GM23248 (cell line): ENCODE measurements at regions not wholly inside any gene's neighbourhood (a gene's known extent, or its start where the extent isn't known, plus 50 kb on each side); places are given as distances from the start of the nearest gene placed in this dataset.

Experiments used
- EZH2 ChIP-seq: fragments of 200-600 bp; sonication (generic); IDR thresholded peaks from 2 replicates; pipeline ENCODE4 v1.6.1; 2018; ENCODE audit warnings: antibody characterized with exemption, mild to moderate bottlenecking; ENCODE audit not compliant: insufficient read depth, poor library complexity, severe bottlenecking
- EZH2phosphoT487 ChIP-seq: fragments of 200-600 bp; sonication (generic); IDR thresholded peaks from 2 replicates; pipeline ENCODE4 v1.6.1; 2018; ENCODE audit warnings: antibody characterized with exemption, moderate library complexity, mild to moderate bottlenecking, low read depth; ENCODE audit not compliant: insufficient read depth

DNA sequence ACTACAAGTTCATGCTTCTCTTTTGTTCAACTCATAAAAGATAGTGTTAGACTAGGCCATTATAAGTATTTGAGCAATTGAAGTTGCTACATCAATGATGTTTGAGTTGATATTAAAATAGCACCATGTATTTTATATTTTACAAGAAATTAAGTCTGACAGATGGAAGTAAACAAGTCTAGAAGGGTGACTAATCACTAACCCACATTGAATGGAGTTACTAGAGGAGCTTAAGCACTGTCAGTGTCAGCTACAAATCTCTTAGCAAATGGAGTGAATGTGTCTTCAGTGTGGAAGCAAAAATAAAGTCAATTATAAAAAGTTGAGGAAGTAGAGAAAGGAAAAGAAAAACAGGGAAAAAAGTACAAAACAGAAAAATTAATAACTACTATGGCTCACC, 592.5 kb downstream of the PCDH18 start:
- TF ChIP-seq EZH2, result no peak
- no peak for TF ChIP-seq EZH2phosphoT487
